Posterior vena cava (tissue), 2 donors: ENCODE measurements at regions not wholly inside any gene's neighbourhood (a gene's known extent, or its start where the extent isn't known, plus 50 kb on each side); places are given as distances from the start of the nearest gene placed in this dataset.

Experiments used
- DNase-seq: peaks from one replicate; pipeline ENCODE4 v3.0.0-alpha.2; 2020; ENCODE audit warnings: low spot score
- intact Hi-C, 2 donors: fragments of 100-400 bp; cut with DNase I; formaldehyde crosslinking; loops; one replicate each; pipeline versions ENCODE4 v1.14.1 to v1.14.2; 2022 to 2023
- donor health status: DM: yes; HTN: yes; CAD: no.
- donor health status: DM: yes; HTN: yes; CAD: no.

GRCh38 chr10:130440971-130441370, 304.8 kb downstream of the GLRX3 start:
- DNase-seq, result no peak
- intact Hi-C loops, result no loop called here

- DNase-seq, result no peak
- intact Hi-C loops, result no loop called here
These were observed 306.9 kb downstream of the GLRX3 start for GRCh38 chr10:130443066-130443465.

- intact Hi-C loops, result no loop called here
These were observed 317.0 kb downstream of the GLRX3 start for GRCh38 chr10:130453036-130453720.

GRCh38 chr10:130453721-130454542, 317.7 kb downstream of the GLRX3 start:
- DNase-seq, result no peak
- intact Hi-C loops, result no loop called here

More at GRCh38 chr10:130453036-130453720, 317.0 kb downstream of the GLRX3 start:
- no peak for DNase-seq

- intact Hi-C loops, result no loop called here
- no peak for DNase-seq
These were observed 318.4 kb downstream of the GLRX3 start for GRCh38 chr10:130454543-130455000.

GRCh38 chr10:130455111-130455695, 319.0 kb downstream of the GLRX3 start:
- intact Hi-C loops, result no loop called here
- DNase-seq, result no peak

- intact Hi-C loops, result no loop called here
- DNase-seq, result no peak
These were observed 319.6 kb downstream of the GLRX3 start for GRCh38 chr10:130455791-130456190.

- intact Hi-C loops, result no loop called here
- no peak for DNase-seq
These were observed 320.4 kb downstream of the GLRX3 start for GRCh38 chr10:130456616-130457015.

- no peak for DNase-seq
These were observed 322.3 kb downstream of the GLRX3 start for GRCh38 chr10:130458509-130458908.

GRCh38 chr10:130459011-130459410, 322.8 kb downstream of the GLRX3 start:
- intact Hi-C loops, result no loop called here
- DNase-seq, result no peak

More at GRCh38 chr10:130458509-130458908, 322.3 kb downstream of the GLRX3 start:
- intact Hi-C loops, result no loop called here

GRCh38 chr10:130459851-130460490, 323.8 kb downstream of the GLRX3 start:
- intact Hi-C loops, result no loop called here
- no peak for DNase-seq

GRCh38 chr10:130461631-130462030, 325.4 kb downstream of the GLRX3 start:
- intact Hi-C loops, result no loop called here
- no peak for DNase-seq

GRCh38 chr10:130463104-130463875, 327.1 kb downstream of the GLRX3 start:
- intact Hi-C loops, result no loop called here
- DNase-seq, result no peak

- intact Hi-C loops, result no loop called here
- no peak for DNase-seq
These were observed 327.7 kb downstream of the GLRX3 start for GRCh38 chr10:130463876-130464364.

GRCh38 chr10:130464426-130464825, 328.2 kb downstream of the GLRX3 start:
- intact Hi-C loops, result no loop called here
- no peak for DNase-seq

GRCh38 chr10:130466271-130466997, 330.2 kb downstream of the GLRX3 start:
- intact Hi-C loops, result no loop called here
- no peak for DNase-seq

- no peak for DNase-seq
- intact Hi-C loops, result no loop called here
These were observed 334.1 kb downstream of the GLRX3 start for GRCh38 chr10:130470286-130470685.

GRCh38 chr10:130470973-130471372, 334.8 kb downstream of the GLRX3 start:
- intact Hi-C loops, result no loop called here
- DNase-seq, result no peak
